ENCODE measurements at regions not wholly inside any gene's neighbourhood (a gene's known extent, or its start where the extent isn't known, plus 50 kb on each side); places are given as distances from the start of the nearest gene placed in this dataset.
A peak's percentile ranks its signal among the peaks of the same experiment; 100 is the strongest.

DNA sequence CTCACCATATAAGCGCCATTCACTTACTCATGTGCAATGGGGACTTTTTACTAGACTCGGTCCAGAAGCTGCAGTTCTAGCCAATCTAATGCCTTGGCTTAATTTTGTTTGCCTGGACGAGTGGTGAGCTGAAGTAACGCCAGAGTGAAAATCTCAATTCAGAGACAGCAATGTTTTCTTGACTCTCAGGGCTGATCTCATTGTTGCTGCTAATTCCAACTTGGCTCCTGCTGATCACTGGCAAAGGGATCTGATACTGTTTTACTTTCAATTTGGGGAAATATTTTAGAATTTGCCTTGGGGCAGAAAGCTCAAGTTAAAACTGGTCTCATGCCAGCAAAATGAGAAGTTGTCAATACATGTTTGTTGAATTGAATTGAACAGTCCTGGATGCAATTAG, 906.6 kb upstream of the CDH2 start:
- CTCF ChIA-PET: interaction anchor here (0.6 kb wide), 1 partner anchor 110 kb away, joined by 3 read pairs; no protein-coding TSS in a partner anchor
- no TSS peak for BruUV-seq (replicated peaks)
- no peaks in the 10 kb centered on the region for H3K9me3 ChIP-seq (ENCODE audit: low read depth, low read length, poor library complexity, severe bottlenecking)
- peak; percentile 33 for DNase-seq (ENCODE audit: low spot score)
- intact Hi-C loops (cut with micrococcal nuclease; ENCODE audit: unreplicated experiment): no loop called here
- POLR2A ChIA-PET (ENCODE audit: low non-redundant PET): no interaction called here
- no peak overlapping the region for H3K27ac ChIP-seq (ENCODE audit: low read depth, low read length, poor library complexity, severe bottlenecking)
- TF ChIP-seq EZH2 (IDR thresholded peaks at IDR 0.05; ENCODE audit: borderline replicate concordance, low read depth, low read length, poor library complexity, severe bottlenecking) (no peak), CTCF (conservative IDR thresholded peaks at IDR 0.05; ENCODE audit: low read depth, low read length) (no peak)
- no peaks in the 10 kb centered on the region for H3K4me1 ChIP-seq (ENCODE audit: insufficient read depth, low read length, poor library complexity, severe bottlenecking)
- H3K36me3 ChIP-seq (ENCODE audit: insufficient read depth, low read length, poor library complexity, severe bottlenecking): no peaks in the 10 kb centered on the region
- no peaks in the 10 kb centered on the region for H3K27me3 ChIP-seq (replicated peaks; ENCODE audit: insufficient read depth, low read depth, low read length, poor library complexity)
- H3K4me3 ChIP-seq (ENCODE audit: low read depth, low read length, poor library complexity, severe bottlenecking): no peak overlapping the region

- no peaks in the 10 kb centered on the region for H3K9me3 ChIP-seq (ENCODE audit: low read depth, low read length, poor library complexity, severe bottlenecking)
- no peak overlapping the region for H3K4me3 ChIP-seq (ENCODE audit: low read depth, low read length, poor library complexity, severe bottlenecking)
- TF ChIP-seq EZH2 (IDR thresholded peaks at IDR 0.05; ENCODE audit: borderline replicate concordance, low read depth, low read length, poor library complexity, severe bottlenecking): no peak
- TF ChIP-seq CTCF (conservative IDR thresholded peaks at IDR 0.05; ENCODE audit: low read depth, low read length): no peak
- no peaks in the 10 kb centered on the region for H3K27me3 ChIP-seq (replicated peaks; ENCODE audit: insufficient read depth, low read depth, low read length, poor library complexity)
- intact Hi-C loops (cut with micrococcal nuclease; ENCODE audit: unreplicated experiment): no loop called here
- no peaks in the 10 kb centered on the region for H3K4me1 ChIP-seq (ENCODE audit: insufficient read depth, low read length, poor library complexity, severe bottlenecking)
- H3K27ac ChIP-seq (ENCODE audit: low read depth, low read length, poor library complexity, severe bottlenecking): no peak overlapping the region
- ChIA-PET CTCF (no interaction called here), POLR2A (ENCODE audit: low non-redundant PET) (no interaction called here)
- BruUV-seq (replicated peaks): no TSS peak
- no peaks in the 10 kb centered on the region for H3K36me3 ChIP-seq (ENCODE audit: insufficient read depth, low read length, poor library complexity, severe bottlenecking)
- no peak for DNase-seq (ENCODE audit: low spot score)
Observed at GRCh38 chr18:29080946-29081345, 904.0 kb upstream of the CDH2 start.

- H3K27ac ChIP-seq (ENCODE audit: low read depth, low read length, poor library complexity, severe bottlenecking): no peak overlapping the region
- TF ChIP-seq EZH2 (IDR thresholded peaks at IDR 0.05; ENCODE audit: borderline replicate concordance, low read depth, low read length, poor library complexity, severe bottlenecking) (no peak), CTCF (conservative IDR thresholded peaks at IDR 0.05; ENCODE audit: low read depth, low read length) (no peak)
- POLR2A ChIA-PET (ENCODE audit: low non-redundant PET): no interaction called here
- H3K36me3 ChIP-seq (ENCODE audit: insufficient read depth, low read length, poor library complexity, severe bottlenecking): no peaks in the 10 kb centered on the region
- H3K27me3 ChIP-seq (replicated peaks; ENCODE audit: insufficient read depth, low read depth, low read length, poor library complexity): peaks cover 5% of the 10 kb centered on the region
- no peak overlapping the region for H3K4me3 ChIP-seq (ENCODE audit: low read depth, low read length, poor library complexity, severe bottlenecking)
- BruUV-seq (replicated peaks): no TSS peak
- peak; percentile 45 for DNase-seq (ENCODE audit: low spot score)
- intact Hi-C loops (cut with micrococcal nuclease; ENCODE audit: unreplicated experiment): no loop called here
- H3K9me3 ChIP-seq (ENCODE audit: low read depth, low read length, poor library complexity, severe bottlenecking): no peaks in the 10 kb centered on the region
- CTCF ChIA-PET: no interaction called here
- no peaks in the 10 kb centered on the region for H3K4me1 ChIP-seq (ENCODE audit: insufficient read depth, low read length, poor library complexity, severe bottlenecking)
Observed at GRCh38 chr18:29078273-29078672, 901.3 kb upstream of the CDH2 start.

Data from A673 (cell line).